Fibroblast of skin of left biceps (primary cell): ENCODE measurements at regions not wholly inside any gene's neighbourhood (a gene's known extent, or its start where the extent isn't known, plus 50 kb on each side); places are given as distances from the start of the nearest gene placed in this dataset.

Experiments used
- DNase-seq, 2 experiments: peaks; one replicate each; pipeline ENCODE4 v3.0.0-alpha.2; 2013; ENCODE audit warnings: low read depth in 2 of 2

- no peak for DNase-seq
These were observed 97.2 kb downstream of the TRIM36 start for GRCh38 chr5:115072266-115073064.

DNA sequence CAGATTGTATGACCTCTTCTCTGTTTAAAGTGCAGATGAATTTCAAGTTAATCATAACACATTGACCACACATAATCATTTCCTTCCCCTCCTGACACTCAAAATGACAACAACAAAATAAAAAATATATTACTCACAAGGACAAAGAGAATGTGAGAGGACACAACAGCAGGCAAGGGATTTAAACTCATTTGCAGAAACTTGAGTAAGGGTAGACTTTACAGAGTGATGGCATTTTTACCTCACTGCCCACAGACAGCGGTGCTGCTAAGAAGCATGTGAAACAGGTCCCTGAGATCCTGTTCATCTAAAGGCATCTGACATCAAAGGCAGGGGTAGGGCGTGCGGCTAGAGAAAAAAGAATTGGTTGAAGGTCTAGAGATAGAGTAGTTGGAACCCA, 99.0 kb downstream of the TRIM36 start:
- no peak for DNase-seq

GRCh38 chr5:115069087-115069968, 100.4 kb downstream of the TRIM36 start:
- DNase-seq, result peak in 1 of 2 experiments; percentile 9

DNA sequence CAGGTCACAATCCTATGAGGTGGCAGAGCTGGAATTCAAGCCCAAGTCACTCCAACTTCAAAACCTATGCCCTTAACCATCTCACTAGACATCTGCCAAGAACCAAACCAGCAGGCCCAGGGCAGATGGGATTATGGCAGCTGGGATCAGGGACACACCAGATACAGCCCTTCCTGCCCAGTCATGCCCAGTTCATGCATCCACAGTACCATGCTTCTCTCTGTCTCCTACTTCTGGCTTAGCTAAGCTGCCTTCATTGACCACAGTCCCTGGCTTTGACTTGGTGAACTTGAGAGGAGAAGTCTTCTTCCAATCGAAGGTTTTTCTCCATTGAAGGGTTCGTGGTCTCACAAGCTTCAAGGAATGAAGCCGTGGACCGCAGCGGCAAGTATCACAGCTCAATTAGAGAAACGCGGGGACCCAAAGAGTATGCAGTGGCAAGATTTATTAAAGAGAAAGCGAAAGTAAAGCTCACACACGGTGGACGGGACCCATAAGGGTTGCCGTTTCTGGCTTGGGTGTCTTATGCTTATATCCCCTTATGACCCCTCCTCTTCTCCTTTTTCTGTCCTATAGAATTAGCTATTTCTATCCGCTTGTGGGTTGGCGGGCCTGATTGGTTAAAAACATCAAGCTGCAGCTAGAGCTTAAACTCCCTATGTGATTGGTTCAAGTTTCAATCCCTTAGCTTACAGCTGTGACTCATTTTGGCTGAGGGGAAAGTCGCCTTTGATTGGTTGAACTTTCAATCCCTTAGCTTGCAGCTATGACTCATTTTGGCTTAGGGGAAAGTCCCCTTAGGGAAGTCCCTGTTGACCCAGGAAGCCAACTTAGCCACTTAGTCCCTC, 101.2 kb downstream of the TRIM36 start:
- no peak for DNase-seq

- no peak for DNase-seq
These were observed 105.3 kb downstream of the TRIM36 start for GRCh38 chr5:115064380-115064779.

- DNase-seq, result no peak
These were observed 115.2 kb downstream of the TRIM36 start for GRCh38 chr5:115054387-115054951.

DNA sequence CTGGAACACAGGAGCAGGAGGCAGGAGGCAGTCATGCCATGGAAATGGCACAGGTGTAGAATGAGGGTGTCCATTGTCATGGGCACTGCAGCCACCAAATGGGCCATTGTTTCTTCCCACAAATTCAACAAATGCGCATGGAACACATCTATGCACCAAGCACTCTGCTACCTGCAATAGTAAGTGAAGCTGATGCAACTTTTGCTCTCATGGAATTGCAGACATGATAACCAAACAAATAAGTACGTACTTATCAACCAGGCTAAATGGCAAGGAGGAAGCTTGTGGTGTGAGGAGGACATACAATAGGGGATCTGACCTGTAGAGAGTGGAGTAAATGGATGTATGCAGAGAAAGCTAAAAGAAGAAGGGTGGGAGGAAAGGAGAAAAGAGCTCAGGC, 116.8 kb downstream of the TRIM36 start:
- no peak for DNase-seq

DNA sequence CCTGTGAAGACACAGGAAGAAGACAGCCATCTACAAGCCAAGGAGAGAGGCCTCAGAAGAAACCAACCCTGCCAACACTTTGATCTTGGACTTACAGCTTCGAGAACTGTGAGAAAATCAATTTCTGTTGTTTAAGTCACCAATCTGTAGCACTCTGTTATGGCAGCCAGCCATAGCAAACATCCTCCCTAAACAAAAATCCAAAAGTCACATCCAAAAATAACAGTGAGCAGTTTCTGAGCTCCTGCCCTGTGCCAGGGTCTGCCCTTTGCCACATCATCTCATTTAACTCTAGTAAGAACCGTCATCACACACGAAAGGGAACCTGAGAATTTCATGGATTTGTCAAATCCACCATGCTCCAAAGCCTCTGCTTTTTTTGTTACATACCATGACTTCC, 118.8 kb downstream of the TRIM36 start:
- no peak for DNase-seq

GRCh38 chr5:115033861-115034260, 135.8 kb downstream of the TRIM36 start:
- DNase-seq, result no peak

- DNase-seq, result no peak
These were observed 141.2 kb downstream of the TRIM36 start for GRCh38 chr5:115028557-115028956.

GRCh38 chr5:115024922-115025321, 144.8 kb downstream of the TRIM36 start:
- DNase-seq, result no peak

DNA sequence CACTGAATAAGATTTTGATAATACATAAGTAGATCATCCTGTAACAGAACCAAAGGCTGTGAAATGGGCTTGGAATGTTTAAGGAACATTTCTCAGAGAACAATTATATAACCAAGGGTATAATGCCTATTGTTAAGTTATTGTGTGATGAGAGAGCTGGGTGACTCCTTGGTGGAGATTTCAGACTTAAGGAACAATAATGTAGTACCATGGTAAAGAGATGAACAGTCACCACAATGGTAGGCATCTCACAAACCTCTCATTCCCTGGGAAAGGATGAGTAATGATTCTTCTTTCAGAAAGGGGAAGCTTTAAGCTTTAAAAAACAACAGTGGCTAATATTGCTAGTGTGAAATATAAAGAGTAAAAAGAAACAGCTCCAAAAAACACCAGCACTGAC, 147.4 kb downstream of the TRIM36 start:
- DNase-seq, result no peak

DNA sequence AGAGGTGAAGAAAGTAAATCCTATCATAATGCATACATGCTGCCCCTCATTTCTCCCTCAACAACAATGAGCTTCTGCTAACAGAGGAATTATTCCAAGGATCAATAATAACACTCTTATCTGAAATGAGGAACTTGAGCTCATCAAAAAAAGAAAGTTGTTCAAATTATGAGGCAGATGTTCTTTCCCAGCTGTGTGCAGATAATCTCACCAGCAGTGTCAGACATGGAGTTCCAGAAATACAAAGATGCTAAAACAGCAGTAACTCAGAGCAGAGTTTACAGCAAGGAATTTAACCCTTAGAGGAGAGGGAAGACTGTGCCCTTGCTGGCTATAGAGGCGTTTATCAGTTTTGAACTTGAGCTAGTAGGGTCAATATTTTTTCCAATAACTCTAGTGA, 153.1 kb downstream of the TRIM36 start:
- DNase-seq, result no peak

- no peak for DNase-seq
These were observed 170.5 kb downstream of the TRIM36 start for GRCh38 chr5:114999176-114999575.

- no peak for DNase-seq
These were observed 180.2 kb downstream of the TRIM36 start for GRCh38 chr5:114989512-114989911.

- DNase-seq, result no peak
These were observed 181.6 kb downstream of the TRIM36 start for GRCh38 chr5:114988096-114988495.

DNA sequence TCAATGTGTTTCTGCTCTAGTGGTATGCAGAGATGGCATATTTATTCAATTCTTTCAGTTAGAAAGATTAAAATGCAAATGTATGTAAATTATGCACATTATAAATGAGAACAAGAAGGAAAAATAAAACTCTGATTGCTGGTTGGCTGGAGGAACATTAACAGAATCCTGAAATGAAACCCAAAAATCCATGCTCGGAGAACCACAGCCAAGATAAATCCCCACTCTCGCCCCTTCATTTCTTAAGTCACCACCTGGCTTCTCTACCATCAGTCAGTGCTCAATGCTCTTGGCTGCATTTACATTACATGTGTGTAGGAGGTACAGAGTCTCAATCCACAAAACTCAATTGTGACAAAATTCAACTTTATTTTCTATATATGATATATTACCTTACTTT, 184.9 kb downstream of the TRIM36 start:
- DNase-seq, result no peak

- no peak for DNase-seq
These were observed 188.6 kb downstream of the TRIM36 start for GRCh38 chr5:114981111-114981510.

- DNase-seq, result no peak
These were observed 191.6 kb downstream of the TRIM36 start for GRCh38 chr5:114977979-114978573.

DNA sequence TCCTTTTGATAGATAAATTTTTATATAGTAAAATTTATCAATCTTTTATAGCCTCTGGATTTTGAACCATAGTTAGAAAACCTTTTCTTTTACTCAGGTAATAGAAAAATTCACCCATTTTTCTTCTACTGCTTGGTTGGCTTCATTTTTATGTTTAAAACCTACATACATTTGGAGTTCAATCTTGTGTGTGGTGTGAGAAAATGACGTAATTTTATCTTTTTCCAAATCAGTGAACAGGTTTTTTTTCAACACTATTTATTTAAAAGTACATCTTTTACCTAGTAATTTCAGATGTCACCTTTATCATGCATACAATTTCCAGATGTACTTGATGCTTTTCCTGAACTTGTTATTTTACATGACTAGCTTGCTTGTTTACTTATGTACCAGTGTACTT, 200.2 kb downstream of the TRIM36 start:
- DNase-seq, result no peak

- DNase-seq, result no peak
These were observed 212.3 kb downstream of the TRIM36 start for GRCh38 chr5:114957384-114957783.
